Activated naive CD8-positive, alpha-beta T cell treated with anti-CD3 and anti-CD28 coated beads, Interleukin-2, amount 50 U/mL, for 24 hours (primary cell): ENCODE measurements at regions not wholly inside any gene's neighbourhood (a gene's known extent, or its start where the extent isn't known, plus 50 kb on each side); places are given as distances from the start of the nearest gene placed in this dataset.

Experiments used
- ATAC-seq: fragments of 150-1000 bp; cut with Tn5 transposase; one replicate; pipeline ENCODE4 v1.10.0; 2021
- DNase-seq: peaks from one replicate; pipeline ENCODE4 v3.0.0; 2021
- H3K27ac Mint-ChIP-seq: one replicate; pipeline ENCODE4 v1.8.0; 2021; ENCODE audit warnings: mild to moderate bottlenecking, mixed read lengths
- H3K27me3 Mint-ChIP-seq: one replicate; pipeline ENCODE4 v1.8.0; 2021; ENCODE audit warnings: mixed read lengths
- H3K36me3 Mint-ChIP-seq: one replicate; pipeline ENCODE4 v1.8.0; 2021; ENCODE audit warnings: low read depth, mixed read lengths
- H3K4me1 Mint-ChIP-seq: one replicate; pipeline ENCODE4 v1.8.0; 2021; ENCODE audit warnings: mixed read lengths
- H3K4me3 Mint-ChIP-seq: one replicate; pipeline ENCODE4 v1.8.0; 2021; ENCODE audit warnings: mild to moderate bottlenecking, moderate library complexity, mixed read lengths
- H3K9me3 Mint-ChIP-seq: one replicate; pipeline ENCODE4 v1.8.0; 2021; ENCODE audit warnings: mixed read lengths

GRCh38 chr13:80214050-80214449 is 126.9 kb downstream of the SPRY2 start:
- H3K9me3 Mint-ChIP-seq: no peaks in the 10 kb centered on the region
- no peak overlapping the region for H3K27ac Mint-ChIP-seq
- H3K27me3 Mint-ChIP-seq: no peaks in the 10 kb centered on the region
- no peak for ATAC-seq
- no peaks in the 10 kb centered on the region for H3K36me3 Mint-ChIP-seq
- no peaks in the 10 kb centered on the region for H3K4me1 Mint-ChIP-seq
- no peak for DNase-seq
- H3K4me3 Mint-ChIP-seq: no peak overlapping the region

DNA sequence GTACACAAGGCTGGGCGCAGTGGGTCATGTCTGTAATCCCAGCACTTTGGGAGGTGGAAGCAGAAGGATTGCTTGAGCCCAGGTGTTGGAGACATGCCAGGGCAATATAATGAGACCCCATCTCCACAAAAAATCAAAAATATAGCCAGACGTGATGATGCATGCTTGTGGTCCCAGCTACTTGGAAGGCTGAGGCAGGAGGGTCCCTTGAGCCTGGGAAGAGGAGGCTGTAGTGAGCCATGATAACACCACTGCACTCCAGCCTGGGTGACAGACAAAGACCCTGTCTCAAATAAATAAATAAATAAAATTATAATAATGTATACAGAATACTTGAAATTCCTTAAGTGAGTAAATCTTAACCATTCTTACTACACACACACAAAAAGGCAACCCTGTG is 127.7 kb downstream of the SPRY2 start:
- H3K9me3 Mint-ChIP-seq: no peaks in the 10 kb centered on the region
- no peaks in the 10 kb centered on the region for H3K36me3 Mint-ChIP-seq
- no peak overlapping the region for H3K27ac Mint-ChIP-seq
- ATAC-seq (no peak), DNase-seq (no peak)
- no peaks in the 10 kb centered on the region for H3K4me1 Mint-ChIP-seq
- no peak overlapping the region for H3K4me3 Mint-ChIP-seq
- no peaks in the 10 kb centered on the region for H3K27me3 Mint-ChIP-seq

- no peak for DNase-seq
- Mint-ChIP-seq H3K27me3 (no peaks in the 10 kb centered on the region), H3K27ac (no peak overlapping the region)
Measured at GRCh38 chr13:80211566-80211965, 129.4 kb downstream of the SPRY2 start.

DNA sequence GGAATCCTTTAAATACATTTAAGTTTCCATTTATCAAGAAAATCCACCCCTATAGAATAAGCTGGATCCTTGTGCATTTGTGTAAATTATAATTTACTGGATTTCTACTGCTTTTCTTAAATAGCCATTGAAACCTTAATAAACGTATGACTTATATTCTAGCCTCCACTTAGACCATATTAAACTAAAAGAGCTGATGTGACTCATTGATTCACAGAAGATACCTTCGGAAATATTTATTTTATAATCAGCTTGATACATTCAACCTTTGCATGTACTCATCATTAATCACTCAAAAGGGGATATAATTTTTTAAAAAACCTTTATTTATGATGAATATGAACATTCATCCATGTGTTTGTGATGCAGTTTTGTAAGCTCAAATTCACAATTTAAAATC is 136.3 kb downstream of the SPRY2 start:
- Mint-ChIP-seq H3K36me3 (no peaks in the 10 kb centered on the region), H3K4me1 (no peaks in the 10 kb centered on the region), H3K27me3 (no peaks in the 10 kb centered on the region), H3K4me3 (no peak overlapping the region), H3K9me3 (peaks cover 7% of the 10 kb centered on the region), H3K27ac (no peak overlapping the region)
- no peak for ATAC-seq
- DNase-seq: no peak

More at GRCh38 chr13:80211566-80211965, 129.4 kb downstream of the SPRY2 start:
- Mint-ChIP-seq H3K4me1 (no peaks in the 10 kb centered on the region), H3K9me3 (no peaks in the 10 kb centered on the region), H3K4me3 (no peak overlapping the region), H3K36me3 (no peaks in the 10 kb centered on the region)
- no peak for ATAC-seq

DNA sequence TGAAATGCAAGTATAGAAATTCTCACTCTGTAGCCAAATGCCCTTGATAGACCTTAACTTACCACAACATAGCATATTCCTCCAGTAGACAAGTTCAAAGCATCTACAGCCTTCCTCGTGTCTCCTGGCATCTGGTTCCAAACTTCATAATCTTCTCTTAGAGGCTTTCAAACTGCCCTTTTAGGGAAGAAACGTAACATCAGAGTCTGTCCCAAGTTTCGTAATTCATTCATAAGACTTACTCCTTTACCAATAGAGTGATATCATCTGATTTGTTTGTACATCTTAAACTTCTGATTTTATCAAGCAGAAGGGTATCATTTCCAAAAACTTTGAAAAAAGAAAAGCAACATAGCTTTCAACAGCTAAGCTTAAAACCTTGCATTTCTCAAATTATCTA is 137.4 kb downstream of the SPRY2 start:
- Mint-ChIP-seq H3K4me1 (no peaks in the 10 kb centered on the region), H3K4me3 (no peak overlapping the region), H3K9me3 (peaks cover 7% of the 10 kb centered on the region), H3K27ac (no peak overlapping the region), H3K27me3 (no peaks in the 10 kb centered on the region), H3K36me3 (no peaks in the 10 kb centered on the region)
- no peak for ATAC-seq
- no peak for DNase-seq

- H3K4me1 Mint-ChIP-seq: no peaks in the 10 kb centered on the region
- ATAC-seq (no peak), DNase-seq (no peak)
- no peaks in the 10 kb centered on the region for H3K36me3 Mint-ChIP-seq
- H3K9me3 Mint-ChIP-seq: peaks cover 7% of the 10 kb centered on the region
- no peak overlapping the region for H3K4me3 Mint-ChIP-seq
- H3K27ac Mint-ChIP-seq: no peak overlapping the region
- no peaks in the 10 kb centered on the region for H3K27me3 Mint-ChIP-seq
Measured at GRCh38 chr13:80201694-80202468, 139.0 kb downstream of the SPRY2 start.

DNA sequence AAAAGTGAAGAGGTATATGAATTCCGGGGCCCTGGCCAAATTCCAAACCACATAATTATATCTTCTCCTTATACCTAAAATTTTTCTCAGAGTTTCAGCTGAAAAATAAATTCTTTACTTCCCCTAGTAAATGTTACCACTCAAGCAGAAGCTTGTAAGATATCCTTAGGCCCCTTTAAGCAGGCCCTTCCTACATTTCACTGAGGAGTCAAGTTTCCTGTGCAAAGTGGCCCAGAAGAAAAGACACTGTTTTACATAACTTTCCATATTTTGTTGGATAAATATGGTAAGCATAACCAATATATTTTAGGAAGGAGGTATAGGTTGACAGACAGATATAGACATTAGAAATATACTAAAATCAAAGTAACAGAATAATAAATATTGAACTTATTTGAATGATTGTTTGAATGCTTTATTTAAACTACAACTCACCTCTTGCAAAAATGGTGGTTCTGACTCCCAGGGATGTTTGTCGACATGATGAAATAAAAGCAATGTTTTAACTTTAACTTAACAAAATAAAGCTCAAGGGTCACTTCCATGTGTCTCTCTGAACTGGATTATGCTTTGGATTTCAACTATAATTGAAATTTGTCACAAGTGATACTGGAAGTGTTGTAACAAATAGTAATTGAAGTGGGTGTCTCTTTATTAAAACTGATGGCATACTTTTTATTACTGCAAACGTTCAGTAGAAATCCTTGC is 141.2 kb downstream of the SPRY2 start:
- no peak overlapping the region for H3K4me3 Mint-ChIP-seq
- no peak for DNase-seq
- no peaks in the 10 kb centered on the region for H3K27me3 Mint-ChIP-seq
- peaks cover 7% of the 10 kb centered on the region for H3K9me3 Mint-ChIP-seq
- ATAC-seq: no peak
- no peaks in the 10 kb centered on the region for H3K36me3 Mint-ChIP-seq
- no peak overlapping the region for H3K27ac Mint-ChIP-seq
- no peaks in the 10 kb centered on the region for H3K4me1 Mint-ChIP-seq

GRCh38 chr13:80199067-80199466 is 141.9 kb downstream of the SPRY2 start:
- Mint-ChIP-seq H3K27ac (no peak overlapping the region), H3K4me3 (no peak overlapping the region), H3K36me3 (no peaks in the 10 kb centered on the region), H3K4me1 (no peaks in the 10 kb centered on the region), H3K9me3 (peaks cover 7% of the 10 kb centered on the region), H3K27me3 (no peaks in the 10 kb centered on the region)
- no peak for ATAC-seq
- DNase-seq: no peak

DNA sequence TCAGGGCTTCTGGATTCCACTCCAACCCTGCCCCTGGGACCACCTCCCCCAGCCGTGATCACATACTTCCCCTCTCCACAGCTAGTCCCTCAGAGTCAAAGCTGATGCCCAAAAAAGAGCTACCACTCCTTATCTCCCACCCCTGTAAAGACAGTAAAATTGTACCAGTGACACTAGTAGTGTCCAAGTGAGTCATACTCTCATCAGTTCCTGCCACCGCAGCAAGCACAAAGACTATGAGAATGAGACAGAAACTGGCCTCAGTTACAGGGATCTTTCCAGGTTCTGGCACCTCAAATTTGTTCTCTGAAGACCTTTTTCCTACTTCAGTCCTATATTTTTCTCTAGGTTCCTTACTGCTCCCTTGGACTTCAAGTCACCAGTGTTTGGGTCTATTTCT is 144.2 kb downstream of the SPRY2 start:
- no peak for DNase-seq
- no peak for ATAC-seq
- Mint-ChIP-seq H3K27me3 (no peaks in the 10 kb centered on the region), H3K9me3 (peaks cover 4% of the 10 kb centered on the region), H3K27ac (no peak overlapping the region), H3K4me1 (no peaks in the 10 kb centered on the region), H3K4me3 (no peak overlapping the region), H3K36me3 (no peaks in the 10 kb centered on the region)

GRCh38 chr13:80195649-80196048 is 145.3 kb downstream of the SPRY2 start:
- no peaks in the 10 kb centered on the region for H3K4me1 Mint-ChIP-seq
- ATAC-seq (no peak), DNase-seq (no peak)
- no peak overlapping the region for H3K27ac Mint-ChIP-seq
- no peak overlapping the region for H3K4me3 Mint-ChIP-seq
- H3K9me3 Mint-ChIP-seq: no peaks in the 10 kb centered on the region
- no peaks in the 10 kb centered on the region for H3K27me3 Mint-ChIP-seq
- H3K36me3 Mint-ChIP-seq: no peaks in the 10 kb centered on the region

GRCh38 chr13:80189889-80190597 is 150.9 kb downstream of the SPRY2 start:
- no peaks in the 10 kb centered on the region for H3K4me1 Mint-ChIP-seq
- DNase-seq: no peak

GRCh38 chr13:80180740-80181355 is 160.1 kb downstream of the SPRY2 start:
- Mint-ChIP-seq H3K4me3 (no peak overlapping the region), H3K27ac (no peak overlapping the region), H3K9me3 (no peaks in the 10 kb centered on the region), H3K4me1 (no peaks in the 10 kb centered on the region), H3K27me3 (no peaks in the 10 kb centered on the region), H3K36me3 (no peaks in the 10 kb centered on the region)
- DNase-seq (no peak), ATAC-seq (no peak)

More at GRCh38 chr13:80189889-80190597, 150.9 kb downstream of the SPRY2 start:
- H3K27ac Mint-ChIP-seq: no peak overlapping the region
- no peak overlapping the region for H3K4me3 Mint-ChIP-seq
- no peak for ATAC-seq
- H3K36me3 Mint-ChIP-seq: no peaks in the 10 kb centered on the region
- H3K9me3 Mint-ChIP-seq: no peaks in the 10 kb centered on the region
- H3K27me3 Mint-ChIP-seq: no peaks in the 10 kb centered on the region

DNA sequence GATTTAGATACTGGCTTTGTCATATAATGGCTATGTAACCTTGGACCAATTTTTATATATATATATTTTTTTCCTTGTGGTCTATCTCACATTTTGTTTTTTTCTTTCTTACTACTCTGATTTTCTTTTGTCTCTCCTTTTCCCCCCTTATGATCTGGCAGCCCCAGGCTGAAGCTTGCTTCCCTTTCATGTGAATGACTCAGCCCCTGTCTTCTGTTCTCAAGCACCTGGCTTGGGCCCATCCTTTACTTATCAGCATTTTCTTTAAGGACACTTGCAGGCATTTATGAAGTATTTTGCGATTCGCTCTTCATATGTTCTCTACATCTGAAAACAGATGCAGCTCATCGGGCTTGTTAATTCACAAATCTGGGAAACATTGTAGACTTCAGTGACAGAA is 163.6 kb downstream of the SPRY2 start:
- DNase-seq: no peak
- Mint-ChIP-seq H3K36me3 (no peaks in the 10 kb centered on the region), H3K9me3 (no peaks in the 10 kb centered on the region), H3K27ac (no peak overlapping the region), H3K4me1 (no peaks in the 10 kb centered on the region), H3K27me3 (no peaks in the 10 kb centered on the region), H3K4me3 (no peak overlapping the region)
- no peak for ATAC-seq

- Mint-ChIP-seq H3K4me3 (no peak overlapping the region), H3K9me3 (no peaks in the 10 kb centered on the region), H3K27ac (no peak overlapping the region), H3K36me3 (no peaks in the 10 kb centered on the region), H3K27me3 (no peaks in the 10 kb centered on the region), H3K4me1 (no peaks in the 10 kb centered on the region)
- DNase-seq (no peak), ATAC-seq (no peak)
Measured at GRCh38 chr13:80173224-80173623, 167.7 kb downstream of the SPRY2 start.
